ENCODE measurements at regions not wholly inside any gene's neighbourhood (a gene's known extent, or its start where the extent isn't known, plus 50 kb on each side); places are given as distances from the start of the nearest gene placed in this dataset.
A peak's percentile ranks its signal among the peaks of the same experiment; 100 is the strongest.

GRCh38 chr14:26974965-26975364 is 377.1 kb upstream of the NOVA1 start:
- Histone ChIP-seq H3K27ac (ENCODE audit: low read depth, low read length, poor library complexity, severe bottlenecking) (no peak overlapping the region), H3K36me3 (ENCODE audit: insufficient read depth, low read length, poor library complexity, severe bottlenecking) (no peaks in the 10 kb centered on the region), H3K27me3 (replicated peaks; ENCODE audit: insufficient read depth, low read depth, low read length, poor library complexity) (no peaks in the 10 kb centered on the region), H3K4me3 (ENCODE audit: low read depth, low read length, poor library complexity, severe bottlenecking) (no peak overlapping the region), H3K4me1 (ENCODE audit: insufficient read depth, low read length, poor library complexity, severe bottlenecking) (no peaks in the 10 kb centered on the region), H3K9me3 (ENCODE audit: low read depth, low read length, poor library complexity, severe bottlenecking) (no peaks in the 10 kb centered on the region)
- BruUV-seq (replicated peaks) = no TSS peak
- ChIA-PET POLR2A (ENCODE audit: low non-redundant PET) (no interaction called here), CTCF (no interaction called here)
- no peak for TF ChIP-seq CTCF (conservative IDR thresholded peaks at IDR 0.05; ENCODE audit: low read depth, low read length)
- TF ChIP-seq EZH2 (IDR thresholded peaks at IDR 0.05; ENCODE audit: borderline replicate concordance, low read depth, low read length, poor library complexity, severe bottlenecking) = no peak
- intact Hi-C loops (cut with micrococcal nuclease; ENCODE audit: unreplicated experiment) = no loop called here
- DNase-seq (ENCODE audit: low spot score) = no peak

DNA sequence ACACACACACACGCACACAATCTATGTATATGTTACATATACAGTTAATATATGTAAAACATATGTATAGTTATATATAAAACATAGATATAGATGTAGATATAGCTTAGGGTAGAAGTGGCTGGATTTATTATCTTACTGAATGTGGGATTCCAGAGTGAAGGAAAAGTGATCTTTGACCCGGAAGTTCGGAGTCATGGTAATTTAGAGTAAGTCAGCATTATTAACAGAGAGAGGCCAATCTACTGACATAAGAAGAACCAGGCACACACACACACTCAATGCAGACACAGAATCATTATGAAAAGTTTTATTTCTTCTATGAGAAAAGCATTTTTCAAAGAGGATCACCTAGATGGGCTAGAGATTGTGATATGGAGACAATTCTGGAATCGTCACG is 384.2 kb upstream of the NOVA1 start:
- no peak overlapping the region for H3K4me3 ChIP-seq (ENCODE audit: low read depth, low read length, poor library complexity, severe bottlenecking)
- H3K36me3 ChIP-seq (ENCODE audit: insufficient read depth, low read length, poor library complexity, severe bottlenecking) = no peaks in the 10 kb centered on the region
- TF ChIP-seq EZH2 (IDR thresholded peaks at IDR 0.05; ENCODE audit: borderline replicate concordance, low read depth, low read length, poor library complexity, severe bottlenecking) (no peak), CTCF (conservative IDR thresholded peaks at IDR 0.05; ENCODE audit: low read depth, low read length) (no peak)
- H3K9me3 ChIP-seq (ENCODE audit: low read depth, low read length, poor library complexity, severe bottlenecking) = no peaks in the 10 kb centered on the region
- no peak overlapping the region for H3K27ac ChIP-seq (ENCODE audit: low read depth, low read length, poor library complexity, severe bottlenecking)
- POLR2A ChIA-PET (ENCODE audit: low non-redundant PET) = no interaction called here
- no peak for DNase-seq (ENCODE audit: low spot score)
- no peaks in the 10 kb centered on the region for H3K4me1 ChIP-seq (ENCODE audit: insufficient read depth, low read length, poor library complexity, severe bottlenecking)
- no peaks in the 10 kb centered on the region for H3K27me3 ChIP-seq (replicated peaks; ENCODE audit: insufficient read depth, low read depth, low read length, poor library complexity)
- BruUV-seq (replicated peaks) = no TSS peak
- CTCF ChIA-PET = no interaction called here
- intact Hi-C loops (cut with micrococcal nuclease; ENCODE audit: unreplicated experiment) = loop anchor here (10.0 kb wide), 1 partner anchor 587 kb away; no protein-coding TSS in a partner anchor

DNA sequence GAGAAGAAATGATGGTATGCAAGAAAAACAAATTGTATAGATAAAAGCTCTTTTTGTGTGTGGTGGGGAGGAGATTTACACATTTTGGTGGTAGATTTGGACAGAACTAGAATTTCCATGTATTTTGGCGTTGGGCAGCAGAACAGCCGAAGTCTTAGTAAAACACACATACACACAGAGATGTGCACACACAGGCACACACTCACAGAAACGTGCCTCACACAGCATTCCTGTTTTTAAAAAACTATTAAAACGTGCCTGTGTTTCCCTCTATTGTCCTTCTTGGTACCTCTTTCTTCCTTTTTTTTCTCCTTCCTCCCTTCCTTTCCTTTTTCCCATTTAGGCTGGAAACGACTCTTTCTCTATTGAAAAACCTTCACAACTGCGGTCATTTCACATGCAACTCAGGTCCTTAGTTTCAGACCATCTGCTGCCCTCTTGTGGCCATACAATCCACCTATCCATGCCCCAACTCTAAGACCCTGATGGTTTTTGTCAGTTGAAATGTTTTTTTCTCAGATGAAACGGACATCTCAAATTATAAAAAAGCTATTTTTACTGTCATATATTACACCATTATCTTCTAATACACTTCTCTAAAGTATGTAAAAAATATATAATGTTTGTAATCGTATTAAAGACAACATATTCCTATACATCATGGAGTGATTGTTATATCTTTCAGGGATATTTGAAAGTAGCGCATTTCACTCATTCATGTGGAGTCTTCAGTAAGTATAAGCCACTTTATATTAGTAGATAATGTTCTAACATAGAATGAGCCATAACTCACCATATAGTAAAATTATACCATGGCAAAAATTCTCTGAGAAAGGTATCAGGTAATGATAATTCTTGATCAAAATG is 386.7 kb upstream of the NOVA1 start:
- ChIA-PET POLR2A (ENCODE audit: low non-redundant PET) (no interaction called here), CTCF (no interaction called here)
- intact Hi-C loops (cut with micrococcal nuclease; ENCODE audit: unreplicated experiment) = loop anchor here (5.0 to 10.0 kb wide), 2 partner anchors 543 to 590 kb away; no protein-coding TSS in a partner anchor
- Histone ChIP-seq H3K27ac (ENCODE audit: low read depth, low read length, poor library complexity, severe bottlenecking) (no peak overlapping the region), H3K4me3 (ENCODE audit: low read depth, low read length, poor library complexity, severe bottlenecking) (no peak overlapping the region), H3K36me3 (ENCODE audit: insufficient read depth, low read length, poor library complexity, severe bottlenecking) (no peaks in the 10 kb centered on the region), H3K27me3 (replicated peaks; ENCODE audit: insufficient read depth, low read depth, low read length, poor library complexity) (no peaks in the 10 kb centered on the region), H3K9me3 (ENCODE audit: low read depth, low read length, poor library complexity, severe bottlenecking) (no peaks in the 10 kb centered on the region), H3K4me1 (ENCODE audit: insufficient read depth, low read length, poor library complexity, severe bottlenecking) (no peaks in the 10 kb centered on the region)
- no TSS peak for BruUV-seq (replicated peaks)
- peak; percentile 66 for DNase-seq (ENCODE audit: low spot score)
- TF ChIP-seq EZH2 (IDR thresholded peaks at IDR 0.05; ENCODE audit: borderline replicate concordance, low read depth, low read length, poor library complexity, severe bottlenecking) (no peak), CTCF (conservative IDR thresholded peaks at IDR 0.05; ENCODE audit: low read depth, low read length) (peak; percentile 85)

All from A673 (cell line).